NCI-H2227 treated with DMSO at 0.1 percent for 48 hours (cell line): ENCODE measurements at regions not wholly inside any gene's neighbourhood (a gene's known extent, or its start where the extent isn't known, plus 50 kb on each side); places are given as distances from the start of the nearest gene placed in this dataset.
"Not testable (repeated sequence)": the region's sequence is repeated elsewhere in the genome, so short reads cannot be mapped to it uniquely, and the experiment has no call there.

Source experiments
- DNase-seq: peaks from one replicate; lab custom pipeline; 2025; lab: John Stamatoyannopoulos, UW

DNA sequence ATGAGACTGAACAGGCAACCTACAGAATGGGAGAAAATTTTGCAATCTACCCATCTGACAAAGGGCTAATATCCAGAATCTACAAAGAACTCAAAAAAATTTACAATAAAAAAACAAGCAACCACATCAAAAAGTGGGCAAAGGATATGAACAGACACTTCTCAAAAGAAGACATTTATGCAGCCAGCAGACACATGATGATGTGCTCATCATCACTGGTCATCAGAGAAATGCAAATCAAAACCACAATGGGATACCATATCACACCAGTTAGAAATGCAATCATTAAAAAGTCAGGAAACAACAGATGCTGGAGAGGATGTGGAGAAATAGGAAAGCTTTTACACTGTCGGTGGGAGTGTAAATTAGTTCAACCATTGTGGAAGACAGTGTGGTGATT lies 51.7 kb upstream of the PAXBP1 start:
- not testable (repeated sequence) for DNase-seq

DNA sequence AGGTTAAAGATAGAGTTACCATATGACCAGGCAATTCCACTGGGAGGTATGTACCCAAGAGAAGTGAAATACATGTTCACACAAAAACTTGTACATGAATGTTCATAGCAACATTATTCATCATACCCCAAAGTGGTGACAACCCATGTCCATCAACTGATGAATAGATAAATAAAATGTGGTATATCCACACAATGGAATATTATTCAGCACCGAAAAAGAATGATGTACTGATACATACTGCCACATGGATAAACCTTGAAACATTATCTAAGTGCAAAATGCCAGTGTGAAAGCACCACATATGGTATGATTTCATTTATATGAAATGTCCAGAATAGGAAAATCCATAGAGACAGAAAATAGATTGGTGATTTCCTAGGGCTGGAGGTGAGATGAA lies 53.4 kb upstream of the PAXBP1 start:
- no peak for DNase-seq

DNA sequence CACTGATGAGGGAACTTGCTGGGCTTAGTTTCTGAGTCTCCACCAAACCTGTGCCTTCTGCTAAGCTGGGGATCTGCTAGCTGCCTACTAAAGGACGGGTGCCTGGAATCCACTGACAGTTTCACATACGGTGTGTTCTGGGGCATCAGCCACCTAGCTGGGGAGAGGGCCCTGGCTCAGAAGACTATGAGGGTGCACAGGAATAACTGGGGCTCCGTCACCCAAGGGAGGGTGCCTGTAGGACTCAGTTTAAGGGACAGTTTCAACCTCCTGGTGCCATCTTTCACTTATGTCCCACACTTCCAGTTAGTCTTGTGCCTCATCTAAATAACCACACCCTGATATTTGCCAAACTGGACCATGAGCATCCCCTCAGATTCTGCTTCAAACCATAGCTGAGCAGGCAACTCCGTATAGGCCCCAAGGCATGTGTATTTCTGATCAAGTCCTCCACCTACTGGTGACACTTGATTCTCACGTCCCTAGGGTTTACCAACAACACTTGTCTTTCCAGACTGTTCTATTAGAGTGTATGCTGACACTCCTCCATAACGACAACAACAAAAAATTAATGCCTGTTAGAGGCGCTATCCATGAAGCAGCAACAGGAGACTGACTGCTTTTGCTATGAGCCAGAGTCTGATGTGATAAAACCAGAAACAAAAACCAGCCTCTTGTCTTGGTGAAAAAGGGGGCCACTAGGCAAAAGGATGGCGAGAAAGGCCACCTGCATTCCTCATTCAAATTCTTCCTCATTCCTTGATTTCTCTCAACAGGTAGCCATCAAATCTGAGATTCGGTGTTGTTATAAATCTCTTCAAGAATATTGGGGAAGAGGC lies 55.0 kb upstream of the PAXBP1 start:
- peak; percentile 32 for DNase-seq

DNA sequence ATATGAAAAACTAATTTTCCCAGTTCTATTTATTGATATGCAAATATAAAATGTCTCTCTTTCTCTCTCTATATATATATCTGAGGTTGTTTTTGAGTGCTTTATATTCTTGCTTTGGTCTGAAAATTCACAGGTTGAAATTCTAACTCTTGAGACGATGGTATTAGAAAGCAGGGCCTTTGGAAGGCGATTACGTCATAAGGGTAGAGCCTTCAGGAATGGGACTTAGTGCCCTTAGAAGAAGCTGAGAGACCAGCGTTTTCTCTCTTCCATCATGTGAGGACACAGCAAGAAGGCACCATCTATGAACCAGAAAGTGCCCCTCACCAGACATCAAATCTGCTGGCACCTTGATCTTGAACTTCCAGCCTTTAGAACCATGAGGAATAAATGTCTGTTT lies 57.4 kb upstream of the PAXBP1 start:
- DNase-seq, result no peak

DNA sequence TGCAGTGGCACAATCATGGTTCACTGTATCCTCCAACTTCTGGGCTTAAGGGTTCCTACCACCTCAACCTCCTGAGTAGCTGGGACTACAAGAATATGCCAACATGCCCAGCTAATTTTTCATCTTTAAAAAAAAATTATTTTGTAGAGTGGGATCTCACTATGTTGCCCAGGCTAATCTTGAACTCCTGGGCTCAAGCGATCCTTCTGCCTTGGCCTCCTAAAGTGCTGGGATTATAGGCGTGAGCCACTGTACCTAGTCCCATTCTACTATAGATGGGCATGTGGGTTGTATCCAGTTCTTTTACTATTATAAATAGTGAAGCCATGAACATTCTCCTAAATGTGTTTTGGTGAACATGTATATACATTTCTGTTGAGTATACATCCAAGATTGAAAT lies 57.9 kb upstream of the PAXBP1 start:
- no peak for DNase-seq

DNA sequence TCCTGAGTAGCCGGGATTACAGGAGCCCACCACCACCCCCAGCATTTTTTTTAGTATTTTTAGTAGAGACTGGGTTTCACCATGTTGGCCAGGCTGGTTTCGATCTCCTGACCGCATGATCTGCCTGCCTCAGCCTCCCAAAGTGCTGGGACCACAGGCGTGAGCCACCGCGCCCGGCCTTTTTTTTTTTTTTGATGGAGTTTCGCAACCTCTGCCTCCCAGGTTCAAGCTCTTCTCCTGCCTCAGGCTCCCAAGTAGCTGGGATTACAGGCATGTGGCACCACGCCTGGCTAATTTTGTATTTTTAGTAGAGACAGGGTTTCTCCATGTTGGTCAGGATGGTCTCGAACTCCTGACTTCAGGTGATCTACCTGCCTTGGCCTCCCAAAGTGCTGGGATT lies 60.2 kb upstream of the PAXBP1 start:
- DNase-seq, result not testable (repeated sequence)

DNA sequence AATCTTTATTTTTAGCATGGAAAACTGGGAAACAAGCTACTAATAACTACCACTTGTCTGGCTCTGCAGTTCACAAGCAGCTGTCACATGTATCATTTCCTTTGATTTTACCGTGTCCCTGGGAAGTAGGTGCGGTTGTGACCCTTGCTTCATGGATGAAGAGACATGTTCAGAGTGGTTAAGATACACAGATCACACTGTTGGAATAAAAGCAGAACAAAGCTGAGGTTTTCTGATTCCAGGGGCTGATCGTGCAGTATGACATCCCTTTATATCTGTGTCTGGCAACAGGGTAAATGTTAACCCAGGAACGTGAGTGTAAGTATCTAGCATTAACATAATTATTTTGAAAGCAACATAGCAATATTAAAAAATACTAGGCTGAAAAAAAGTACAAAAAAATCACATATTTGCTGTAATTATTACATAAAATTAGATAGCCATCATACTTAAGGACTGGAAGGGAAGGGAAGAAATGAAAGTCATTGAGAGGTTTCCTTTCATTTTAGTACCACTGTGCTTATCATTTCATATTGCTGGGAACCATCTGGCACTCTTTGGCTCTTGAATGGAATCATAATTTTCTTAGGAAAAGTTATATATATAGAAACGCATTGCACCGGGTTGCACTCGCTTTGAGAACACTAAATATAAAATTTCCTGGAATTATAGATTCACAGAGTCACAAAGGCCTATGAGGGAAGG lies 62.8 kb upstream of the PAXBP1 start:
- DNase-seq, result no peak

DNA sequence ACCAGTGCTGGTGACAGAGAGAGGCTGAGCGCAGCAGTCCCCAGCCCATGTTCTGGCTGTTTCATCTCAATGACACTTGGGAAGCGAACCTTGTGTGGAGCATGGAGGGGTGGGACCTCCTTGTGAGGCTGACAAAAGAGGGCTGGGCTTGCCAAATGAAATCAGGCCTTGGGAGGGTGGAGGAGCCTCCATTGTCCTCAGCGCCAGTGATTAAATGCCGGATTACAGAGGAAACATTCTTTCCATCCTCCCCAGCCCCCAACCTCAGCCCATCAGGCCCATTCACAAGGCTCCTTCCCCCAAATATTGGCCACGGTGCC lies 63.3 kb upstream of the PAXBP1 start:
- no peak for DNase-seq

DNA sequence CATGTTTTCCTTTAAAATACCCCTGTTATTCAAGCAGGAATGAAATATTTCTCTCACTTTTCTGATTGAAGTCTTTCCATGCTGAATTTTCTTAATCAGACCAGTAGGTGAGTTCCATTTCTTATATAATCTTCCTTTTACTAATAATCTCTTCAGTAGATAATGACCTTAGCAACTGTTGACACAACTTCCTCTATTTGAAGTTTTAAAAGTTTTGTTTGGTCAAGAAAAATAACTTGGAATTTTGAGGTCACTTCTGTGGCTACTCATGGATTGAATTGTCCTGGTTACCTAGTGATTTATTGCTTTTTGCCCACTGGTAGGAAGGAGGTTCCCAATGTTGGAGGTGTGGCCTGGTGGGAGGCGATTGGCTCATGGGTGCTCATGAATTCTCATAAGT lies 70.6 kb upstream of the PAXBP1 start:
- DNase-seq, result no peak

DNA sequence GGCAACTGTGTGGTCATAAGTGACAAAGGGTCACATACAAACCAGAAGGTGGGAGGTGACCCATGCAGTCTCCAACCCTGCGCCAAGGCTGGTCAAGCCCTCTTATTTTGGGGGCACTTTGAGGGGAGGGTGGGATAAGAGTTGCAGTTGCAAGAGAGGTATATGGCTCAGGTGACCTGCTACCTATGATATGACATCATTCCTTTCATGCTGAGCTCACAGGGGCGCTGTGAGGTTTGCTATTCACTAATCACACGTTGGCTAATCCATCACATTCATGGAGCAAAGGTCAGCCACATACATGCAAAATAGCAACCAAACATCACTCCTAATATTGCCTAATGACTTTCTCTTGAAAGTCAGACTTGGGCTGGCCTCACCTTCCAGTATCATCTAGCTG lies 72.0 kb upstream of the PAXBP1 start:
- DNase-seq, result no peak

DNA sequence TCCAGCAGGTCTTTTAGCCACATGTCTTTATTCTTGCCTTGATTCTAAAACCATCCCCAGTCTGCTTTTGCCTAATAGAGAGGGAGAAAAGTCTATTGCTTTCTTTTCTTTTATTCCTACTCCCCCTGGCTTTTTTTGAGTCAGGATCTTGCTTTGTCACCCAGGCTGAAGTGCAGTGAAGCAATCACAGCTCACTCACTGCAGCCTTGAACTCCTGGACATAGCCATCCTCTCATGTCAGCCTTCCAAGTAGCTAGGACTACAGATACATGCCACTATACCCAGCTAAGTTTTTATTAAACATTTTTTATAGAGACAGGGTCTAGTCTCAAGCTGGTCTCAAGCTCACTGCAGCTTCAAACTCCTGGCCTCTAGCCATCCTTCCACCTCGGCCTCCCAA lies 72.5 kb upstream of the PAXBP1 start:
- no peak for DNase-seq

DNA sequence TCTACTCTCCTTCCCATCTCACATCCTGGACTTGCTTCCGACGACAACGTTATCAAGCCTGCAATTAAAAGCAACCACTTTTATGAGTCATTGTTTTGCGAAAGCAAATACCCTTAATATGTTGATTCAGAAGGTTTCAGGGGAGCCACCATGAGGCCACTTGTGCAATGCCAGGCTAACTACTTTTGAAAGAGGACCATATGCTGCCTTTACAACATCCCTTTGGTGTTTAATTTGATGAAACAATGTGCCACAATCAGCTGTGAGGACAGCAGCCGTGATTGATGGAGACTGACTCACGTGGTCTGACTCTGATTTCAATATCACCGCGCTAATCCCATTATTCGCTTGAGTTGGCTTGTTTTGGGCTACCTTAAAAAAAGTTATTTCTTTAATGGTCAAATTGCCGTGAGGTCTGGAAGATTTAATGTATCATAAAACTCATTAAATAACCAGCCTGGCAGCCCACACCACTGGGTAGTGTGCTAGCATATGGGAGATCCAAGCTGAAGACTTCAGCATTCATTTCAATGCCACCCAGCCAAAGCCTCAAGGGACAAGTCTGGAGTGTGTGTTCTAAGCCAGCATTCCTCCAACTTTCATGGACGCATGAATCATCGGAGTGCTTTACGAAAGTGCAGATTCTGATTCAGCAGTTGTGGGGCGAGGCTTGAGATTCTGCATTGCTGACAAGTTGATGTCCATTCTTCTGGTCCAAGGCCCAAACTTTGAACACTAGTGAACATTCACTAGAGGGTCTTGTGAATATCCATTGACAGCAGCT lies 73.3 kb upstream of the PAXBP1 start:
- no peak for DNase-seq

DNA sequence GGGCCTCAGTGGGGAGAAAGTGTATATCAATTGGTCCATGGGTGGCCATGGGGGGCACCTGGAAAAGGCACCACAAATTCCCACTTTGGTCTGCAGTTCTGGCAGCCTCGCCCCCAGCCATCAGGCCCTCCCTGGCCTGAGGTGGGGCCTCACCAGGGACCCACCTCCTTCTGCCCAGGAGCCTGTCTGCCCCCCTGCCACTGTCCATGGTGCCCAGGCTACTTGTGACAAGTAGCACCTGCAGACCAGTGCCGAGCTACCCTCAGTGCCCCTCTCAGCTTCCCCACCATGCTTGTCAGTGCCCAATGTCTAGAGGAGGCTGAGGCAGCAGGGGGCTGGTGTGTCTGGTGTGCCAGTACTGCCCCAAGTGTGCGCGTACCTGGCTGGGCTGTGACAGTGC lies 87.1 kb upstream of the PAXBP1 start:
- no peak for DNase-seq

DNA sequence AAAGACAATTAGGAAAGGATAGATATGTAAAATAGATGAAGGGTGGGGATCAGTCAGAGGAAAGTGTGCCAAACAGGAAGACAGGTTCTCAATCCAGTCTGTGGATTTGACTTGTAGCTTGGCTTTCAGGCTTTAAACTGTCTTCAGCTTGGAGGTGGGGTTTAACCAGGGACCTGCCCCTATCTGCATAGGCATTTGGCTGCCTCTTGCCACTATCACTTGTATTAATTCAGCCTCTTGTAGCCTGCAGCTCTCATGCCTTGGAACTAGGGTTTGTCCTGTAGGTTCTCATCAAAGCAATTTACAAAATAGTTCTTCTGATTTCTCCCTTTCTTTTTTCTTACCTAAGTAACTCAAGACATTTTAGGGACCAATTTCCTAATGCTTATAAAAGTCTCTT lies 88.8 kb upstream of the PAXBP1 start:
- DNase-seq, result no peak

DNA sequence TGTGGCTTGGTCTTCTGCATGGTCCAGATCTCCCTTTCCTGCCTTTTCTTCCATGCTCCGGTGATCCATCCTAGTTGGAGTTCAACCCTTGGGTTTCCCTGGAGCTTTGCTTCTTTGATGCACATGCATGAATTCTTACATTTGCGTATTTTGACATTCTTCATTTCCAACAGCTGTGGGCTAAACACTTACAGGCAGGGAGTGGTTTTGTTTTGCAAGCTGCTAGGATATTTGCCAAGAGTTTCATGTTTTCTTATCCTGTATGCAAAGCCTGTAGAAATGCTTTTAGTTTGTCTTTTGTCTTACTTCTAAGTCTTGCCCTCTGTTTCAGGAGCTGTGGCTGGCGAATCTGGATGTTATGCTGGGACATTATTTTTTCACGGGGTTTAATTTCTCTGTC lies 90.3 kb upstream of the PAXBP1 start:
- no peak for DNase-seq

DNA sequence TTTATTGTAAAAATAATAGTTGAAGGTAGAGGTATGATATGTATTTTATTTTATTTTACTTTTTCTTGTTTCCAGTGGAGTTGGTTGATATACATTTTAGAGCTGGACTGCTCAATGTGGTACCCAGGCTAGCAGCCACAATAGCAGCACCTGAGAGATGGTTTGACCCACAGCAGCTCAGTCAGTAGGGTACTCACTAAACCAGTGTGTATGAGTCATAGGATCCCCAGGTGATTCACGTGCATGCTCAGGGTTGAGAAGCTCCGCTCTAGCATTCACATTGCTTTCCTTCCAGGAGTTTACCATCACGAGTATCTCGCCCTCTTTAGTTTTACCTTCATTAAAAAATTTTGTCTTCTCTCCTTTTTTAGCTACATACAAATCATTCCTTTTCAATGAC lies 96.0 kb upstream of the PAXBP1 start:
- DNase-seq, result no peak

DNA sequence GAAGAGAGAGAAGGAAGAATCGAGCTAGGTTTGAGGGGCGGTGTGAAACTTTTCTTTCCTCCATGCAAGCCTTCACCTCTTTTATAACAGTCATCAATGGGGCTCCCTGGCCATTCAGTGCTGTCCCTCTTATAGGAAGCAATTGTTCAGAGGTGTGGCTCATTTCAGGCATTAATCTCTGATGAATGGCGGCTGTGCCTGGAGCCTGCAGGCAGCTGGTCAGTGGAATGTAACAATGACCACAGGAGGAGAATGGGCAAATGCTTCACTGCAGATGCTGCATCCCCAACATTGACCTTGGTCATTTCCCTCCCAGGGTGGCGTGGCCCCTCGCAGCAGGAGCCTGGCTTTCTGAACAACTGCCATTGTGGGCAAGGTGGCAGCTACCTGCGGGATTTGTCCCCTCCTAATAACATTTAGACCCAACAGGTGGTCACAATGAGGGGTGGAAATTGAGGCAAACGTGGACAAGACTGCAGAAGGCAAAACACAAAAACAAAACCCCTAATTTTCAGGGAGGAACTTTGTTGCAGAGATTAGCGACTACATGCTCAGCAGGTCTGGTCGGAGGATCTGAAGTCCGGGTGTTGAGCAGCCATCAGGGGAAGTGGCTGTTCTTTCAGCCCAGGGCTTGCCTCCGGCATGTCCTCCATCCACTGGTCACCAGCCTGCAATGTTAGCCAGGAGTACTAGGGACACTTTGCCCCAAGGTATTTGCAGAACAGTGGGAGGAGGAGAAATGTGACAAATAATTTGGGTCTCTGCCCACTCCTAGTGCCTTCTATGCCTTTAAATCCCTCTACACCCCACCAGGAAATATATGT lies 97.3 kb upstream of the PAXBP1 start:
- DNase-seq, result no peak

DNA sequence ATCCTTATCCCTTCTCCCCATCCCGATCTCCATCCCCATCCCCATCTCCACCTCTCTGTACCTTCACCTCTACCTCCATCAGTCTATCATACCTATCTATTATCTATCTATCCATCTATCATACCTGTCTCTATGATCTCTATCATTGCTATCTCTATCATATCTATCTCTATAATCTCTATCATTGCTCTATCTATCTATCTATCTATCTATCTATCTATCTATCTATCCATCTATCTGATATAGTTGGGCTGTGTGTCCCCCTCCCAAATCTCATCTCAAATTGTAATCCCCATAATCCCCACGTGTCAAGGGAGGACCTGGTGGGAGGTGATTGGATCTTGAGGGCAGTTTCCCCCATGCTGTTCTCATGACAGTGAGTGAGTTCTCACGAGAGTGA lies 97.9 kb upstream of the PAXBP1 start:
- DNase-seq, result no peak

DNA sequence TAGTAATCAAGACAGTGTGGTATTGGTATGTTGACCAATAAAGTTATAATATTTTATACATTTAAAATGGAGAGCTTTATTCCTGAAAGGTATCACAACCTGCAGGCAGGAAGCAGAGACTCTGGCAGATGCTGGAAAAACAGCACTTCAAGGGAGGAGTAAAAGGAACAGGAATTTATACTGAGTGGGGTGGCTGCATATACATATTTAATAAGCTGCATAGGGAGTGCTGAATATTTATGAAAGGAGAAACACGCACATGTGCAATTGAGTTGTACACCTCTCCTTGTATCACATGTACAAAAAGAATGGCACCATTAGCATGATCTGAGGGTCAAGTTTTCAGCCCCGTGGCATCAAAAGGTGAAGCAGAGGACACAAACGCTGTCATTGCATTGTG lies 104.9 kb upstream of the PAXBP1 start:
- no peak for DNase-seq

DNA sequence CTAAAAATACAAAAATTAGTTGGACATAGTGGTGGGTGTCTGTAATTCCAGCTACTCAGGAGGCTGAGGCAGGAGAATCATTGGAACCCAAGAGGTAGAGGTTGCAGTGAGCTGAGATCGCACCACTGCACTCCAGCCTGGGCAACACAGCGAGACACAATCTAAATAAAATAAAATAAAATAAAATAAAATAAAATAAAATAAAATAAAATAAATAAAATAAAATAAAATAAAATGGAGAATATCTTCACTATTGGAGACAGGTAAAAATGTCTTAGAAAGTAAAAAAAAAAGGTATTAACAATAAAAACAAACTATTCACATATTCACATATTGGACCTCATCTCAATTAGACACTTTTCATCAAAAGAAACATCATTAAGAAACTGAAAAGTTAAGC lies 106.3 kb upstream of the PAXBP1 start:
- not testable (repeated sequence) for DNase-seq

DNA sequence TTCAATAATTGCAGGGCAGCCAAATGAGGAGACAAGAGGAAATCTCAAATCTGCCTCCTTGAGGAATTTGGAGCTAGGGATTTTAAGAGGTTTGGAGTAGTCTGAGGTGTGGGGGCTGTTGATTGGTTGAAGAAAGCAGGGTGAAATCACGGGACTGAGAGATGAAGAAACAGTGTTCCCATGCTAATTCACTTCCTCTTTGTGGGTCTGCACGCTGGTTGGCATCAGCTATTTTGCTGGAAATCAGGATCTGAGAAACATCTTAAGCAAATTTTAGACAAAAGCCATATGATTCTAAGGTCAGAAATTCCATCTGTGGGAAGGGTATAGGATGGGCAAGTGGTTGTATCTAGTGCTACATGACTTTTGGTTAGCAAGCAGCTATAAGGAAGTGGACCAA lies 107.1 kb upstream of the PAXBP1 start:
- no peak for DNase-seq

DNA sequence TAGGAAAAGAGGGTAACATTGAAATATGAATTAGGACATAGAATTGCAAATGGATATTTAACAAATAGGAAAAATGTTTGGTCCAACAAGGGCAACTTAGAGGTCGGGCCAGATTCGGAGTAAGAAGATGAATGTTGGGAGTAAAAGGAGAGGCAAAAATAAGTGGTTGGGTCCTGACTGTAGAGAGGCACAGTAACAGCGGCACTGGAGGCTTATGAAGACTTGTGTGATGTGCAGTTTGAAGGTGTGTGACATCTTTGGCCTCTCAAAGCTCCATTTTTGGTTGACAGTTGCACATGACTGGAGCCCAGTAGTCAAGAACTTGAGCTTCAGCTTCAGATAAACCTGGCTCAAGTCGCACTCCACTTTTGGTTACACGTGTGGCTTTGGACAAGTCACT lies 109.9 kb upstream of the PAXBP1 start:
- no peak for DNase-seq
